Neural progenitor cell (in vitro differentiated cells): ENCODE measurements at regions not wholly inside any gene's neighbourhood (a gene's known extent, or its start where the extent isn't known, plus 50 kb on each side); places are given as distances from the start of the nearest gene placed in this dataset.

Experiments
- DNase-seq: peaks from one replicate; pipeline ENCODE4 v3.0.0-alpha.2; 2016; ENCODE audit warnings: low spot score
- H2AFZ ChIP-seq: fragments of 200-600 bp; sonication (generic); replicated peaks from 2 replicates; pipeline ENCODE4 v1.6.1; 2016; ENCODE audit warnings: antibody characterized with exemption
- H3F3A ChIP-seq: fragments of 200-600 bp; sonication (generic); 2 replicates; pipeline ENCODE4 v1.6.1; 2016; ENCODE audit warnings: antibody characterized with exemption, low read depth
- H3K27ac ChIP-seq: fragments of 200-600 bp; sonication (generic); 2 replicates; pipeline ENCODE4 v1.5.1; 2016; ENCODE audit warnings: mild to moderate bottlenecking
- H3K27me3 ChIP-seq: fragments of 200-600 bp; sonication (generic); 2 replicates; pipeline ENCODE4 v1.6.1; 2016; ENCODE audit warnings: mild to moderate bottlenecking, moderate library complexity
- H3K36me3 ChIP-seq: fragments of 200-600 bp; sonication (generic); 2 replicates; pipeline ENCODE4 v1.5.1; 2016
- H3K4me1 ChIP-seq: fragments of 200-600 bp; sonication (generic); 2 replicates; pipeline ENCODE4 v1.6.1; 2016; ENCODE audit warnings: mixed run types
- H3K4me2 ChIP-seq: fragments of 200-600 bp; sonication (generic); 2 replicates; pipeline ENCODE4 v1.6.1; 2016
- H3K4me3 ChIP-seq: fragments of 200-600 bp; sonication (generic); 2 replicates; pipeline ENCODE4 v1.5.1; 2016
- H3K79me2 ChIP-seq: fragments of 200-600 bp; sonication (generic); 2 replicates; pipeline ENCODE4 v1.6.1; 2016; ENCODE audit warnings: low read depth
- H3K9ac ChIP-seq: fragments of 200-600 bp; sonication (generic); 2 replicates; pipeline ENCODE4 v1.6.1; 2016
- H3K9me3 ChIP-seq: fragments of 200-600 bp; sonication (generic); 2 replicates; pipeline ENCODE4 v1.5.1; 2016; ENCODE audit warnings: low read depth
- H4K20me1 ChIP-seq: fragments of 200-600 bp; sonication (generic); 2 replicates; pipeline ENCODE4 v1.6.1; 2016; ENCODE audit warnings: low read depth
- H3K27ac Mint-ChIP-seq: 3 replicates; pipeline ENCODE4 v1.8.0; 2021; ENCODE audit warnings: mixed read lengths
- H3K27me3 Mint-ChIP-seq: 2 replicates; pipeline ENCODE4 v1.8.0; 2022; ENCODE audit warnings: low read depth, mild to moderate bottlenecking, inconsistent platforms, moderate library complexity, mixed read lengths; ENCODE audit not compliant: insufficient read depth
- H3K36me3 Mint-ChIP-seq: 3 replicates; pipeline ENCODE4 v1.8.0; 2021; ENCODE audit warnings: mixed read lengths
- H3K4me1 Mint-ChIP-seq: 3 replicates; pipeline ENCODE4 v1.8.0; 2021; ENCODE audit warnings: mixed read lengths
- H3K4me3 Mint-ChIP-seq: 3 replicates; pipeline ENCODE4 v1.8.0; 2021; ENCODE audit warnings: mild to moderate bottlenecking, moderate library complexity, mixed read lengths
- H3K9me3 Mint-ChIP-seq: 3 replicates; pipeline ENCODE4 v1.8.0; 2020; ENCODE audit warnings: mixed read lengths
- EZH2 ChIP-seq: fragments of 200-600 bp; sonication (generic); IDR thresholded peaks from 2 replicates; pipeline ENCODE4 v1.6.1; 2017; ENCODE audit warnings: antibody characterized with exemption, mild to moderate bottlenecking, moderate library complexity
- EZH2phosphoT487 ChIP-seq: fragments of 200-600 bp; sonication (generic); IDR thresholded peaks from 2 replicates; pipeline ENCODE4 v1.6.1; 2017; ENCODE audit warnings: antibody characterized with exemption
- TF ChIP-seq, protein P1 (sequence below): fragments of 200-600 bp; sonication (generic); IDR thresholded peaks from 2 replicates; pipeline ENCODE4 v1.5.1; 2017; ENCODE audit warnings: antibody characterized with exemption, mild to moderate bottlenecking

GRCh38 chr6:19501737-19502245 lies 335.4 kb upstream of the ID4 start:
- no peak for DNase-seq

GRCh38 chr6:19502301-19502700 lies 334.9 kb upstream of the ID4 start:
- Mint-ChIP-seq H3K4me3 (no peak overlapping the region), H3K9me3 (peaks cover 40% of the 10 kb centered on the region), H3K4me1 (no peaks in the 10 kb centered on the region), H3K36me3 (peaks cover 2% of the 10 kb centered on the region), H3K27ac (no peak overlapping the region), H3K27me3 (peaks cover 3% of the 10 kb centered on the region)
- no peak for DNase-seq
- no peak overlapping the region for H3K4me2 ChIP-seq
- peaks cover 5% of the 10 kb centered on the region for H3K9me3 ChIP-seq
- no peaks in the 10 kb centered on the region for H4K20me1 ChIP-seq
- TF ChIP-seq EZH2 (no peak), EZH2phosphoT487 (no peak)
- TF ChIP-seq, protein P1, sequence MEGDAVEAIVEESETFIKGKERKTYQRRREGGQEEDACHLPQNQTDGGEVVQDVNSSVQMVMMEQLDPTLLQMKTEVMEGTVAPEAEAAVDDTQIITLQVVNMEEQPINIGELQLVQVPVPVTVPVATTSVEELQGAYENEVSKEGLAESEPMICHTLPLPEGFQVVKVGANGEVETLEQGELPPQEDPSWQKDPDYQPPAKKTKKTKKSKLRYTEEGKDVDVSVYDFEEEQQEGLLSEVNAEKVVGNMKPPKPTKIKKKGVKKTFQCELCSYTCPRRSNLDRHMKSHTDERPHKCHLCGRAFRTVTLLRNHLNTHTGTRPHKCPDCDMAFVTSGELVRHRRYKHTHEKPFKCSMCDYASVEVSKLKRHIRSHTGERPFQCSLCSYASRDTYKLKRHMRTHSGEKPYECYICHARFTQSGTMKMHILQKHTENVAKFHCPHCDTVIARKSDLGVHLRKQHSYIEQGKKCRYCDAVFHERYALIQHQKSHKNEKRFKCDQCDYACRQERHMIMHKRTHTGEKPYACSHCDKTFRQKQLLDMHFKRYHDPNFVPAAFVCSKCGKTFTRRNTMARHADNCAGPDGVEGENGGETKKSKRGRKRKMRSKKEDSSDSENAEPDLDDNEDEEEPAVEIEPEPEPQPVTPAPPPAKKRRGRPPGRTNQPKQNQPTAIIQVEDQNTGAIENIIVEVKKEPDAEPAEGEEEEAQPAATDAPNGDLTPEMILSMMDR = no peak
- H3K79me2 ChIP-seq = no peaks in the 10 kb centered on the region
- no peak overlapping the region for H3K9ac ChIP-seq
- H3K27me3 ChIP-seq = no peaks in the 10 kb centered on the region
- H2AFZ ChIP-seq = no peak overlapping the region
- no peaks in the 10 kb centered on the region for H3K4me1 ChIP-seq
- no peak overlapping the region for H3K4me3 ChIP-seq
- no peak overlapping the region for H3K27ac ChIP-seq
- no peaks in the 10 kb centered on the region for H3K36me3 ChIP-seq
- no peaks in the 10 kb centered on the region for H3F3A ChIP-seq

More at GRCh38 chr6:19501737-19502245, 335.4 kb upstream of the ID4 start:
- Mint-ChIP-seq H3K4me3 (no peak overlapping the region), H3K9me3 (peaks cover 35% of the 10 kb centered on the region), H3K36me3 (peaks cover 2% of the 10 kb centered on the region), H3K4me1 (no peaks in the 10 kb centered on the region), H3K27ac (no peak overlapping the region), H3K27me3 (no peaks in the 10 kb centered on the region)
- Histone ChIP-seq H2AFZ (no peak overlapping the region), H3K9ac (no peak overlapping the region), H3F3A (no peaks in the 10 kb centered on the region), H3K4me2 (no peak overlapping the region), H3K79me2 (no peaks in the 10 kb centered on the region), H3K27ac (no peak overlapping the region), H3K4me3 (no peak overlapping the region), H3K27me3 (no peaks in the 10 kb centered on the region), H3K4me1 (no peaks in the 10 kb centered on the region), H4K20me1 (no peaks in the 10 kb centered on the region), H3K9me3 (peaks cover 5% of the 10 kb centered on the region), H3K36me3 (no peaks in the 10 kb centered on the region)
- no peak for TF ChIP-seq EZH2
- TF ChIP-seq, protein P1 = peak; percentile 4

GRCh38 chr6:19515939-19516338 lies 321.2 kb upstream of the ID4 start:
- Histone ChIP-seq H3F3A (no peaks in the 10 kb centered on the region), H3K4me2 (no peak overlapping the region), H3K4me1 (no peaks in the 10 kb centered on the region), H3K36me3 (no peaks in the 10 kb centered on the region), H3K4me3 (no peak overlapping the region), H4K20me1 (no peaks in the 10 kb centered on the region), H3K79me2 (no peaks in the 10 kb centered on the region), H3K9ac (no peak overlapping the region), H3K27me3 (no peaks in the 10 kb centered on the region), H3K9me3 (peaks cover 25% of the 10 kb centered on the region), H3K27ac (no peak overlapping the region), H2AFZ (no peak overlapping the region)
- Mint-ChIP-seq H3K27me3 (peaks cover 5% of the 10 kb centered on the region), H3K4me1 (no peaks in the 10 kb centered on the region), H3K4me3 (no peak overlapping the region), H3K36me3 (peaks cover 10% of the 10 kb centered on the region), H3K9me3 (peaks cover 41% of the 10 kb centered on the region), H3K27ac (no peak overlapping the region)
- no peak for DNase-seq
- TF ChIP-seq, protein P1 = no peak
- TF ChIP-seq EZH2phosphoT487 (no peak), EZH2 (no peak)
